A204.1 (cell line): ENCODE measurements at regions not wholly inside any gene's neighbourhood (a gene's known extent, or its start where the extent isn't known, plus 50 kb on each side); places are given as distances from the start of the nearest gene placed in this dataset.

Experiments
- FAIRE-seq: peaks from 2 replicates; lab custom pipeline; 2012; peaks lifted over from hg19 to GRCh38; lab: Jason Lieb, UNC

- no peak for FAIRE-seq
Measured at GRCh38 chr5:118687661-118688621, 300.4 kb downstream of the DTWD2 start.

- no peak for FAIRE-seq
Measured at GRCh38 chr5:118687100-118687499, 301.2 kb downstream of the DTWD2 start.

GRCh38 chr5:118681655-118682054 is 306.7 kb downstream of the DTWD2 start:
- FAIRE-seq: no peak

- FAIRE-seq: no peak
Measured at GRCh38 chr5:118679264-118679940, 308.9 kb downstream of the DTWD2 start.

GRCh38 chr5:118678746-118679145 is 309.6 kb downstream of the DTWD2 start:
- no peak for FAIRE-seq

- no peak for FAIRE-seq
Measured at GRCh38 chr5:118675247-118675646, 313.1 kb downstream of the DTWD2 start.

- FAIRE-seq: no peak
Measured at GRCh38 chr5:118657576-118657975, 330.8 kb downstream of the DTWD2 start.

GRCh38 chr5:118653872-118654271 is 334.5 kb downstream of the DTWD2 start:
- FAIRE-seq: no peak

- FAIRE-seq: no peak
Measured at GRCh38 chr5:118653183-118653582, 335.2 kb downstream of the DTWD2 start.

- FAIRE-seq: no peak
Measured at GRCh38 chr5:118651002-118651401, 337.3 kb downstream of the DTWD2 start.

- FAIRE-seq: no peak
Measured at GRCh38 chr5:118647587-118647986, 340.8 kb downstream of the DTWD2 start.

- no peak for FAIRE-seq
Measured at GRCh38 chr5:118646917-118647316, 341.4 kb downstream of the DTWD2 start.

GRCh38 chr5:118637947-118638670 is 350.2 kb downstream of the DTWD2 start:
- FAIRE-seq: no peak

- no peak for FAIRE-seq
Measured at GRCh38 chr5:118628660-118629354, 359.5 kb downstream of the DTWD2 start.

- no peak for FAIRE-seq
Measured at GRCh38 chr5:118620233-118620632, 368.1 kb downstream of the DTWD2 start.

- FAIRE-seq: no peak
Measured at GRCh38 chr5:118619823-118620222, 368.5 kb downstream of the DTWD2 start.

GRCh38 chr5:118616281-118616680 is 372.1 kb downstream of the DTWD2 start:
- FAIRE-seq: no peak

GRCh38 chr5:118614731-118615456 is 373.5 kb downstream of the DTWD2 start:
- no peak for FAIRE-seq

GRCh38 chr5:118611332-118611945 is 376.9 kb downstream of the DTWD2 start:
- FAIRE-seq: no peak

GRCh38 chr5:118606940-118607339 is 381.4 kb downstream of the DTWD2 start:
- FAIRE-seq: no peak

- no peak for FAIRE-seq
Measured at GRCh38 chr5:118605761-118606160, 382.6 kb downstream of the DTWD2 start.
